ENCODE measurements at regions not wholly inside any gene's neighbourhood (a gene's known extent, or its start where the extent isn't known, plus 50 kb on each side); places are given as distances from the start of the nearest gene placed in this dataset.

- DNase-seq (ENCODE audit: low read depth, low spot score), result peak; percentile 1
- no peaks in the 10 kb centered on the region for H3K9me1 ChIP-seq (ENCODE audit: control insufficient read depth, extremely low read depth, insufficient read depth, low read length)
- H3K36me3 ChIP-seq (ENCODE audit: control insufficient read depth in 2 of 2, extremely low read depth in 1 of 2, insufficient read depth in 2 of 2, low read length in 2 of 2), result no peaks in the 10 kb centered on the region
- H4K20me1 ChIP-seq (ENCODE audit: control insufficient read depth, extremely low read depth, insufficient read depth, low read length), result no peaks in the 10 kb centered on the region
- no peak overlapping the region for H3K4me3 ChIP-seq (ENCODE audit: control insufficient read depth in 2 of 3, extremely low read depth in 1 of 3, insufficient read depth in 2 of 3, low read depth in 1 of 3, low read length in 3 of 3)
- no peak for FAIRE-seq
- TF ChIP-seq, protein P1, sequence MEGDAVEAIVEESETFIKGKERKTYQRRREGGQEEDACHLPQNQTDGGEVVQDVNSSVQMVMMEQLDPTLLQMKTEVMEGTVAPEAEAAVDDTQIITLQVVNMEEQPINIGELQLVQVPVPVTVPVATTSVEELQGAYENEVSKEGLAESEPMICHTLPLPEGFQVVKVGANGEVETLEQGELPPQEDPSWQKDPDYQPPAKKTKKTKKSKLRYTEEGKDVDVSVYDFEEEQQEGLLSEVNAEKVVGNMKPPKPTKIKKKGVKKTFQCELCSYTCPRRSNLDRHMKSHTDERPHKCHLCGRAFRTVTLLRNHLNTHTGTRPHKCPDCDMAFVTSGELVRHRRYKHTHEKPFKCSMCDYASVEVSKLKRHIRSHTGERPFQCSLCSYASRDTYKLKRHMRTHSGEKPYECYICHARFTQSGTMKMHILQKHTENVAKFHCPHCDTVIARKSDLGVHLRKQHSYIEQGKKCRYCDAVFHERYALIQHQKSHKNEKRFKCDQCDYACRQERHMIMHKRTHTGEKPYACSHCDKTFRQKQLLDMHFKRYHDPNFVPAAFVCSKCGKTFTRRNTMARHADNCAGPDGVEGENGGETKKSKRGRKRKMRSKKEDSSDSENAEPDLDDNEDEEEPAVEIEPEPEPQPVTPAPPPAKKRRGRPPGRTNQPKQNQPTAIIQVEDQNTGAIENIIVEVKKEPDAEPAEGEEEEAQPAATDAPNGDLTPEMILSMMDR (optimal IDR thresholded peaks at IDR 0.05 in 1 of 3, IDR thresholded peaks at IDR 0.05 in 1 of 3, conservative IDR thresholded peaks at IDR 0.05 in 1 of 3; ENCODE audit: extremely low read depth in 1 of 3, insufficient read depth in 2 of 3, low read length in 3 of 3), result peak; percentile 77 to 91 (median 79)
- no peak for TF ChIP-seq EZH2 (IDR thresholded peaks at IDR 0.05; ENCODE audit: low read length)
- H3K9ac ChIP-seq (ENCODE audit: control insufficient read depth, extremely low read depth, insufficient read depth, low read length), result no peak overlapping the region
- H3K27ac ChIP-seq (ENCODE audit: control insufficient read depth, insufficient read depth, low read length), result no peak overlapping the region
- H3K4me2 ChIP-seq (ENCODE audit: control insufficient read depth, extremely low read depth, insufficient read depth, low read depth, low read length), result no peak overlapping the region
- no peaks in the 10 kb centered on the region for H3K4me1 ChIP-seq (ENCODE audit: control insufficient read depth, extremely low read depth, insufficient read depth, low read length)
- H2AFZ ChIP-seq (ENCODE audit: control insufficient read depth, low read length), result no peak overlapping the region
- dilution Hi-C loops (cut with MboI; ENCODE audit: extremely low pct_ligation_motif_present, low sequenced_read_pairs), result no loop called here
- H3K9me3 ChIP-seq (ENCODE audit: control insufficient read depth, low read depth, low read length), result no peaks in the 10 kb centered on the region
- H3K79me2 ChIP-seq (ENCODE audit: control insufficient read depth, insufficient read depth, low read length), result no peaks in the 10 kb centered on the region
- no peaks in the 10 kb centered on the region for H3K27me3 ChIP-seq (ENCODE audit: control insufficient read depth, extremely low read depth, insufficient read depth, low read length)
These were observed 73.8 kb upstream of the FREM3 start for GRCh38 chr4:143773998-143774895.

GRCh38 chr4:143771269-143771668, 70.8 kb upstream of the FREM3 start:
- Histone ChIP-seq H3K4me1 (ENCODE audit: control insufficient read depth, extremely low read depth, insufficient read depth, low read length) (no peaks in the 10 kb centered on the region), H3K4me3 (ENCODE audit: control insufficient read depth in 2 of 3, extremely low read depth in 1 of 3, insufficient read depth in 2 of 3, low read depth in 1 of 3, low read length in 3 of 3) (no peak overlapping the region), H3K27ac (ENCODE audit: control insufficient read depth, insufficient read depth, low read length) (no peak overlapping the region), H2AFZ (ENCODE audit: control insufficient read depth, low read length) (no peak overlapping the region), H3K36me3 (ENCODE audit: control insufficient read depth in 2 of 2, extremely low read depth in 1 of 2, insufficient read depth in 2 of 2, low read length in 2 of 2) (no peaks in the 10 kb centered on the region), H3K9ac (ENCODE audit: control insufficient read depth, extremely low read depth, insufficient read depth, low read length) (no peak overlapping the region), H3K9me1 (ENCODE audit: control insufficient read depth, extremely low read depth, insufficient read depth, low read length) (no peaks in the 10 kb centered on the region), H4K20me1 (ENCODE audit: control insufficient read depth, extremely low read depth, insufficient read depth, low read length) (no peaks in the 10 kb centered on the region), H3K4me2 (ENCODE audit: control insufficient read depth, extremely low read depth, insufficient read depth, low read depth, low read length) (no peak overlapping the region), H3K27me3 (ENCODE audit: control insufficient read depth, extremely low read depth, insufficient read depth, low read length) (no peaks in the 10 kb centered on the region), H3K79me2 (ENCODE audit: control insufficient read depth, insufficient read depth, low read length) (no peaks in the 10 kb centered on the region), H3K9me3 (ENCODE audit: control insufficient read depth, low read depth, low read length) (no peaks in the 10 kb centered on the region)
- dilution Hi-C loops (cut with MboI; ENCODE audit: extremely low pct_ligation_motif_present, low sequenced_read_pairs), result no loop called here
- FAIRE-seq (no peak), DNase-seq (ENCODE audit: low read depth, low spot score) (no peak)
- no peak for TF ChIP-seq EZH2 (IDR thresholded peaks at IDR 0.05; ENCODE audit: low read length)
- TF ChIP-seq, protein P1 (optimal IDR thresholded peaks at IDR 0.05 in 1 of 3, IDR thresholded peaks at IDR 0.05 in 1 of 3, conservative IDR thresholded peaks at IDR 0.05 in 1 of 3; ENCODE audit: extremely low read depth in 1 of 3, insufficient read depth in 2 of 3, low read length in 3 of 3), result no peak

All from keratinocyte (primary cell).